ENCODE measurements at regions not wholly inside any gene's neighbourhood (a gene's known extent, or its start where the extent isn't known, plus 50 kb on each side); places are given as distances from the start of the nearest gene placed in this dataset.
A peak's percentile ranks its signal among the peaks of the same experiment; 100 is the strongest.

DNA sequence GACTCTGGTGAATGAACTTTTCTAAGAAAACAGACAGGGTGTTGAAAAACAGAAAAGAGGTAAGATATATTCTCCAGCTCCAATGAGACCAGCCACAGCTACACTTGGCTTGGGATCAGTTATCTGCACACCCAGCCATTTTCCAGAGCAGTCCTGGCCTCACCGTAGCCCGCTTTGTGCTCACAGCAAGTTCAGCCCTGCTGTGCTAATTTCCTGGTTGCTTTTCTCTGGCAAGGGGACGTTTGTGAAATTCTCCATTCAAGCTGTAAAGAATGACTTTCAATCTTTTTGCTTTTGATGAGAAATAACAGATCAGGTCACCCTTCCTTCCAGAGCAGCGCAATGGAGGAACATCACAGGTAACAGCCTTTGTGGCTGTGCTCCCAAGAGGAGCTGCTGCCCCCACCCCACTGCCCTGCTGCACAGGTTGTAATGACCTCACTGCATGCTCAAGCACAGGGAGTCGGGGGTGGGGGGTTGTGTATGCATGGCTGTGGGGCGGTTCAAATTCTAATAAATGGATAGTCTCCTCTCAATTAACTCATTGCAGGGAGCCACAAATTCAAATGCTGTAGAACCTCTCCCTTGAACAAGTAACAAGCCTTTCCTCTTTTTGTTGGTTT lies 516.6 kb upstream of the NBEA start:
- no peak for DNase-seq

DNA sequence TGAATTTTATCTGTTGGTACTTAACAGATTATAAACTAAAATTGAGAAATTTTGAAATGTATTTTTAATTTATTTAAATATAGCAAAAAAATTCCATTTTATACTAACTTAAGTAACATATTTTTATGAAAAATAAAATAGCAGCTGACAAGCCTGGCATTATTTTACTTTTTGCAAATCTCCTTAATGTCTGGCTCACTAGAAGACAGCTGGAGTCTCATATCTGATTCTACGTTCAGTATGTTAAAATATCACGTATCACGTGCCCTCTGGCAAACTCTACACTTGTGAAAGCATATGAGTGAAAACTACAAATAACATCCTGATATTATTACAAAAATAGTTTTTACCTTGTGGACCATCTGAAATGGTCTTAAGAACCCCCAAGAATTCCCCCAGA lies 513.2 kb upstream of the NBEA start:
- DNase-seq, result no peak

DNA sequence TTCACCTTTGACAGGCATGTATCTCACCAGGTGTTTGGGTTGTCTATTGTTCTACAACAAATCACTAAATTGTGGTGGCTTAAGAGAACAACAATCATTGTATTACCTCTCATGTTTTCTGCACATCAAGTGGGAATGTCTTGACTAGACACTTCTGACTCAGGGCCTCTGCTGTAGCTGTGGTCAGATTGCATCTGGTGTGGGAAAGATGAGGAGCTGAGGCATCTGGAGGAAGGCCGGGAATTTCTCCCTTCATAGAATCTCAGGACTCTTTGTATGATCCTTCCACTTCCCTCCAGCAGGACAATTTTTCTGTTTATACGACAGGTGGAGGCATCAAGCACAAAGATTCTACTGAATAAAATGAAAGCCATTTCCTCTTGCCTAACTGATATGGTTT lies 511.8 kb upstream of the NBEA start:
- no peak for DNase-seq

DNA sequence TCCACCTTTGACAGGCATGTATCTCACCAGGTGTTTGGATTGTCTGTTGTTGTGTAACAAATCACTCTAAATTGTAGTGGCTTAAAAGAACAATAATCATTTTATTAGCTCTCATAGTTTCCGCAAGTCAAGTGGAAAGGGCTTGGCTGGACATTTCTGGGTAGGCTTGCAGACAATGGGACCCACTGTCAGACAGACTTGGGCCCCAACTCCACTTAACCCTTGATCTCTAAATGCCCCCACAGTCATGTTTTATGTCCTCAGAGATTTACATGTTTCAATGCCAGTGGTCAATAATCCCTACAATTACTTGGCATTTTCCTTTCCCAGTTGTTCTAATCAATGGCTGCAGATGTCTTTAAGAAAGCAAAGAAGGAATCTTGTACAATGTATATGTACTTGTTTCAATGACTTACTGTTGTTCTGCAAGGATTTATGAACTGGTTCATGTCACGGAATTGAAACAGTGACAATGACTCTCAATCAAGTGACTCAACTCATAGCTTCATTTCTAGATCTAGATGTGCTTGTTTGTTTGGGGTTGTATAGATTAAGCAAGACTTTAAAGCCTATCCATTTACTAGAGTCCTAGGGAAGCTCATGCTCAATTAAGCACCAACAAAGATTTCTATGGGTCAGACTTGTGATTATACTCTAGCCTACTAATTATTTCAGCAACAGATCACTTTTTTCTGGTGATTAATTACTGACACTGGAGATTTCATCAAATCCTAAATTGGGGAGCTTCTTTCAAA lies 510.1 kb upstream of the NBEA start:
- no peak for DNase-seq

DNA sequence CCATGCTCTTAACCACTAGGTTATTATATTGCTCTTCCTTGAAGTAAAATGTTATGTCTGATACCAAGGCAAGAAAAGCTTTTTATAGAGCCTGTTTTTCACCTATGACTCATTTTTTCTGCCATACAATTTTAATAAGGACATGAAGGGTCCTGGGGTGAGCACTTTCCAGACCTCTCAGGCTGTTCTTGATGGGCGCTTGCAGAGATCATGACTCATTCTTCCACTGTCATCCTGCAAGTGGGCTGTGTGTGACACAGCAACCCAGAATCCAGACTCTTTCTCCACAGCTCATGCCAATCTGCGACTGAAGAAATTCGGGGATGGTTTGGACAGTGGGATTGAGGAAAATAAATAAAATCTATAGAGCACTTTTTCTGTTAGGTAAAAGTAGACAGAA lies 506.7 kb upstream of the NBEA start:
- DNase-seq, result no peak

DNA sequence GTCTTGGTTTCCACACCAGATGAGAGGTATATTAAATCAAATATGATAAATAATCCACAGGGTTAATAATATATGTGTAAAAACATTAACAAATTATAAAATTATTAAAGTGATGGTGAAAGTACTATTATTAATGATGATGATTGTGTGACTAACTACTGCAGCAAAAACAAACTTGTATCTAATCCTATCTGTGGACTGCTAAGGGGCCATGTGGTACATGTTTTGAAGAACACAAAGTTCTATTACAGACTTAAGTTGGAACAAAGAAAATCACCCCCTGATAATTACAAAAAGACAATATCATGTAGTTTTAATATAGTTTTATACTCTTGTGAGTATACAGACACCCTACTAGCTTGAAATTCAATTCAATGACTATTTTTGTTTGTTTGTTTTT lies 504.2 kb upstream of the NBEA start:
- DNase-seq, result no peak

DNA sequence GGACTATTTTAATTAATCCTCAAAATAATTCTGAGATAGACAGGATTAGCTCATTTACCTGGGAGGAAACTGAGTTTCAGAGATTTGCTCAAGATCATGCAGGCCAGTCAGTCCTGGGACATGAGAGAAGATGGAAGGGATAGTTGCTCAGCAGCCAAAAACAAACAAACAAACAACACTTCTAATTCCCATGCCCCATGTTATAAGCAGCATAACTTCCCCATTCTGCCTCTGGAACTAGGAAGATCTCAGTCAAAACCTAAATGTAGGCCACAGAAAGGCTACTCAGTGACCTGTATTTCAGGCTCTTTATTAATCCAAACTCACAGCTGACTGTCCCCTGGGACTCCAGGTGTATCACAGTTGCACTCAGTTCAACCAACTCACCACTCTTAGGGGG lies 489.2 kb upstream of the NBEA start:
- DNase-seq, result no peak

DNA sequence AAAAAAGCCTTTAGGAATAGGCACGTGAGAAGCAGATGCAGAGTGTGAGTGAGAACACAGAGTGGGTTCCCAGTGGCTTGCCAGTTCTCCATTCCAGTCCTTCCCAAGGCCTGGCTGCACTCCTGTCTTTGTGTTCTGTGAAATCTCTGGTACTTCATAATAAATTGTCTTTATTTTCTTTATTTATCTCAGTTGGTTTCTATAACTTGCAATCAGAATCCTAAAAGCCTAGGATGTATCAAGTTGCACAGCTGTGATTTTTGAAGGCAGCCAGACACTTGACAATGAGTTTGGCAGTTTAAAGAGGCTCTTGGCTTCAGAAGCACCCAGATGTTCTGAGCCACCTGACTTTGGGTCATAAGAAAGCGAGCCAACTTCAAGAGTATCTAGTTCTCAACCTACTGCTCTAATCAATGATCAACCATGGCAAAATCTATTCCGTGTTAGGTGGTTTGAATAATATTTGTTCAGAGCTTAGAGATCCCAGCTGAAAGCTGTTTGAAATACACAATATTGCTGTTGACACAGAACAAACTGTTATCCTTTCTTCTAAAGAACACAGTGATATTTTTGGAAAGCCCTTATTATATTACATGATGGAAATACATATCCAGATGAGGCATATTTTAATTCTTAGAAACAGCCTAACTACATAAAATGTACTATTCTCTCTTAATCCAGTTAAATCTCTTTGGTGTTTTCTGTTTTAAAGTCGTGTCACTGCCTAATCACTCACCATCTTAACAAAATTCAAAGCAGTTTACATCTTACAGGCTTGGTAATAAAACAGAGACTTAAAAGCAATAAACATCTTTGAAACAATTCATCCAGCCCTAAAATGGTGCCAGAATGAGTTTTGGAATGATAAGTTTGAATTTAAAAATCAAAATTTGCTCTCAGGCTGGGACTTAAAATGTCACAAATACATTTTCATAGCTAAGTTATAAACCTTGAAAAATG lies 483.0 kb upstream of the NBEA start:
- DNase-seq, result peak; percentile 49

DNA sequence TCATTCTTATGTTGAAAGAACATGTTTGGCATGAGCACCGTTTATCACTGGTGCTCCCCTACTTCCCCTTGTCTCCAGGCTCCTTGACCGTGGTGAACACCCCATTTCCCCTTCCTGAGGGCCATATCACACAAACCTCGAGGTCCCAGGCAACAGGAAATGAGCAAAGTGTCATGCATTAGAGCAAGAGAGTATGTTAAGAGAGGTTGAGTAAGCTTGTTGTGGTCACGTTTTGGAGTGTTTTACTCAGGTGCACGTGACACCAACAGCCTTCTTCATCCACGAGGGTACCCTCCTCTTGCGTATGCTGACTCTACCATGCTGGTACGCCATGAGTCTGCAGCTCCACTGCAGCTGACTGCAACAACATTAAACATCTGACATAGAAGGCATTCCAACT lies 482.2 kb upstream of the NBEA start:
- DNase-seq, result no peak

DNA sequence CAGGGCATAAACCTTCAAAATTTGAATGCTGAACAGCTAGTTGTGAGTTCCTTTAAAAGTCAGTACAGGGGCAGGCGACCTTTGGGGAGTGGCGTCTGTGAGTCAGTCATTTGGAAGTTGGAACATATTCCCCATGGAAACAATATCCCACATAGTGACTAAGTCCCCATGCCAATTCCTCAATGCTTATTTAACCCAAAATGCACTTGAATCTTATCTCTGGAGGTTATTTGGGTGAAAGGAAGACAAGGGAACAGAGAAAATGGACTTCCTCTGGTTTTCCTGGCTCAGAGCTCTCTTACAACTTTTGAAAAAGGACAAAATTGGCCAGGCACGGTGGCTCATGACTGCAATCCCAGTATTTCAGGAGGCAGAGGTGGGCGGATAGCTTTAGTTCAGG lies 479.2 kb upstream of the NBEA start:
- DNase-seq, result no peak

DNA sequence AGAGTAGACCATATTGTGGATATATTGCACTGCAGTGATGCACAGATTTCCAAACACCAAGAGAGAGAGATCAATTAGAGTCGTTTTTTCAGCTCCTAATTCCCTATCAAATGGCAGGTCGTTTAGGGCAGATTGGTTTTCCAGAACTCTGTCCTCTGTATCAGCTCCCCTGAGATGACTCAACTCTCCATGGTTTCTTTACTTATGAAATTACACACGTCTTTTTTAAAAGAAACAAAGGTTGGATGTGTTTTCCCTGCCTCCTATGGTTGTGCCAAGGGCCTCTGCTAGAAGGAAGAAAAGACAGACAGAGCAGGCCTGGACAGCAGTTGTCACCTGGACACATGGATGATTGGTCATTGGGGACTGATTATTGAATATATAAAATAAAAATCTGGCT lies 478.1 kb upstream of the NBEA start:
- DNase-seq, result no peak

DNA sequence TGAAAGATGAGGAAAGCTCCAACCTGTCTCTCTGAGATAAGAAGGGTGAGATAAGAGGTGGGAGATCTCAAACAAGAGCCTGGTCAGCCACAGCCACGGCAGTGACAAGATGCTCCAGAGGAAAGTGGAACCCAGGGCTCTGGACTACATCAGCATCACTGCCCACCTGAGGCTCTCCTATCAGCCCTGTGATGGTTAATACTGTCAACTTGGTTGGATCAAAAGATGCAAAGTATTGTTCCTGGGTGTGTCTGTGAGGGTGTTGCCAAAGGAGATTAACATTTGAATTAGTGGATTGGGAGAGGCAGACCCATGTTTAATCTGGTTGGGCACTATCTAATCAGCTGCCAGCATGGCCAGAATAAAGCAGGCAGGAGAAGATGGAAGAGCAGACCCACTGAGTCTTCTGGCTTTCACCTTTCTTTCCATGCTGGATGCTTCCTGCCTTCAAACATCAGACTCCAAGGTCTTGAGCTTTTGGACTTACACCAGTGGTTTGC lies 476.6 kb upstream of the NBEA start:
- no peak for DNase-seq

DNA sequence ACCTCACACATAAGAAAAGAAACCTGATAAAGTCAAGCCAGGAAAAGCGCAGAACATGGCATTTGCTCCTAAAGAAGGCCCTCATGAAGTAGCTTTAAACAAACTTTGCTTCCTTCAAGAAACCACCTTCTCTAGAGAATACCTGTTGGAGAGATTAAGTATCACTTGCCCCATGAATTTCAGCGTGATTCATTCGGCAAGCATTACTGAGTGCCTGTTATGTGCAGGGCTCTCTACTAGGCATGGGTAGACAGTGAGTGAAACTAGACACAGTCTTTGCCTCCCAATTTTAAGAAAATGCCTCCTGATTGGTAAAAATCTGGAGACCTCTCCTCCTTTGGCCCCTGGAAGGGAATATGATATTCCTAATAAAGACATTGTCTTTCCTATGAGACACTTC lies 475.8 kb upstream of the NBEA start:
- DNase-seq, result no peak

DNA sequence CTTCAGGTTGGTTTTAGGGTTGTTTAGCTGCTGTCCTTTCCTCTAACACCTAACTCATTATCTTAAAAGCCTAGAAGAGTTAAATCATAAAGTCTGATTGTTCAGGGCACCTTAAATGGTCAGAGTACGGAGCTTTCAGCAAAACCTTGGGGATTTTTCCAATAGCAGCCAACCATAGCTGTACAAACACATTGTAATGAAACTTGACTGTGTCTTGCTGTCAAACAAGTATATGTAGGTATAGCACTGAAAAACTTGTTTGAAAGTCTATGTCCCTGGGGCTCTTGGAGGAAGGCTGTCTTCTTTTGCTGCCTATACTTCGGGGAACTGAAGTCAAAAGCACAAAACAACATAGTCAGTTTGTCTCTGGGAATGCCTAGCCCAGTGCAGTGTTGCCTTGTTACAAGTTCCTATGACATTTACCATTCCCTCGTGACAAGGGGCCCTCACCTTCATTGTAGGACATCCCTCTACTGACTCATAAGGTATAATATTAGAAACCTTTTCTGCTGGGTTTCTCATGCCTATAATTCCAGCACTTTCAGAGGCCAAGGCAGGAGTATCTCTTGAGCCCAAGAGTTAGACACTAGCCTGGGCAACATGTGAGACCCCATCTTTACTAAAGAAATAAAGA lies 474.5 kb upstream of the NBEA start:
- DNase-seq, result no peak

DNA sequence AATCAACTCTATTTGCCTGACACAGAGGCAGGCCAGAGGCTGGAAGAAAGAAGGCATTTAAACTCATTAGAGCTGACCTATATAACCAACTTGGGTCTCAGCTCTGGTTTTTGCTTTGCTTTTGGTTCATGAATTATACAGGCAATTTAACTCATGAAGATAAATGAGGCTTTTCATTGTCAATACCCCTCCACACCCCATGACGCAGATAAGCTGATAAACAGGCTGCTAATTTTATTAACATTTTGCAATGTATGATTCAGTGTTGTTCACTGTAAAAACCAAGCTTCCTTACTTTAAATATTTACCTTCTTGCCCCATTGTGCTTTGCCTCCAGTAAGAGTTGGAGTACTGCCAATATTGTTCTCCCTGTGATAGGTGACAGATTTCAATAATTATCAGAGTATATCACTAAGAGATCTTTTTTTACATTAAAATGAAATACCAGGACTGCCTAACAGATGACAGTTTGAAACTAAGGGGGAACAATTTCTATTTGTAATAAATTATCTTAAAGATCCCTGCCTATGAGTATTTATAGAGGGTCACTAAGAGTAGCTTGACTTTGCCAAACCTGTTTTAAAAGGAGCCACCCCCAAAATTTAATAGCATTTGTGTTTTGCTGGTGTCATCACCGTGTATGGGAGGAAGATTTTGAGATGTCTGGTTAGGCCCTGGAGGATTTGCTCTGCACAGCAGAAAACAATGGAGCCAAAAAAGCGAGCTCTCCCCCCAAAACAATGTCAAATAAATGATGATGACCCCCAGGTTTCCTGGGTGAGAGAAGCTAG lies 472.7 kb upstream of the NBEA start:
- no peak for DNase-seq

DNA sequence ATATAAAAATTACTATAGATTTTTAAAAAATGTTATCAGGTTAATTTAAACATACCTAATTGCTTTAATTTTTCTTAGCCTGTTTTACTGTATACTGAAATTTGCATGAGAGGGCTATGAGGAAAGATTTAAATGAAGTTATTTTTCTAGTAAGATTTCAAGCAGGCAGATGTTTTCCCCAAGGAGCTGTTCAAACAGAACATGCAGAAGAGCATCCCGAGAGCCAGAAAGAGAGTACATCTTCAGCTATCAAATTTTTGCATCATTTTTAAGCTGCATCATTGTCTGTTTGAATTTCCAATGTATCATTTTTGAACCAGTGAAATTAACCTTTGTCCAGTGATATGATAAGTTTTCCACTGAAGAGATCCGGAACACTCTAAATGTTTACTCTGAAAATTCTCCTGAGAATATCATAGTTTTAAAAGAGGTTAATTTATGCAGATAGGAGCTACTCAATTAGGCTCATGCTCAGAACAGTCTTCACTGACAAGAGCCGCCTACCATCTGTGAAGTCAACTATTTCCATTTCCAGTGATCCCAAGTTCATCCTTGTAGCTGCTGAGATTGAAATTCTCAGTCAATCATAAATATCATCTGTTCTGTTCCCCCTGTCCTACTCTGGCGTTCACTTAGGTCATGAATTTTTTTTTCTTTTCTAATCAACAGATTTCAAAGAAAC lies 467.7 kb upstream of the NBEA start:
- no peak for DNase-seq

DNA sequence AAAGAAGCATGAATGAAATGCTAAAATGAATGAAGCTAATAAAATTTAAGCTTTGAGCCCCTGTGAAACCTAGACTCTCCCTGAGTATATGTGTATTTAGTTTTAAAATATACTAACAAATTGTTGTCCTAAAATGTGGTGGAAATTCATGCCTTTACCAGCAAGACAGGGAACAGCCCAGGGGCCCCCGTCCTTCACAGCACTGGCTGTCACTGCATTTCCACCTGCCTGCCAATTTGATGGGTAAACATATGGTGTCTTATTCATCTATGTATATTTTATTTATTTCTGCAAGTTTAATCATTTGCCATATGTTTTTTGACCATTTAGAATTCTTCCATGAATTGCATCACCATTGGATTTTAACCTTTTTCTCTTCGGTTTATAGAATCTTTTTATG lies 463.7 kb upstream of the NBEA start:
- DNase-seq, result no peak

DNA sequence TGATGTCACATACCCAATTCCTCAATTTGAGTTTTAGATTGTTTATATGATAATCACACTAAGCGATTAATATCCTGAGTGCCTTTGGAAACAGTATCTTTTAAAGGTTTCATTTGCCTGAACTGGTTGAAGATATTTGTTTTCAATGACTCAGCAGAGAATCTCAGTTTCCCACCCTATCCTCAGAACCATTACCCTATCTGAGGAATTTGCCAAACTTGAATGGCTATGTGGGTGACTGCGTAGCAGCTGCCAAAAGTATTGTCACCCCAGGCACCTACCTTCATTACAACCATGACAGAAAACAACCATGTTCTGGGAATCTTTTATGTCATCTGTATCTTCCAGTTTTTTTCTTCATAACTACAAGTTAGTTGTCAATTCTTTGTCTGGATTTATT lies 440.1 kb upstream of the NBEA start:
- no peak for DNase-seq

DNA sequence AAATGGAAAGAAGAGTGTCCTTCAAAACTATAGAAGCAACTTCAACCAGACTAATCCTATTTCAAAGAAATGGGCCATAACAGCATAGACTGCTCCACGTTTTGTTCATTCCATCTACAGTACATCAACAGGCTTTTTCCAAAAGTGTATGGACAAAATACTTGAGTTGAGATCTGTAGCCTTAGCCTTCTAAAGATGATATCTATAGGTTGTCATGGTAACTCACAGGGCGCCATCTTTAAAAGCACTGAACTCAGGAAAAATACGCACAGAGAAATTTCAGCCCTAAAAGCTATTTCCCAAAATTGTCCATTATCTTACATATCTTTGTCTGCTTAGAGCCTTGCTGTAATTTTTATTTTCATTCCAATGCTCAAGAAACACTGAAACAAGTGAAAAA lies 439.4 kb upstream of the NBEA start:
- peak; percentile 15 for DNase-seq

DNA sequence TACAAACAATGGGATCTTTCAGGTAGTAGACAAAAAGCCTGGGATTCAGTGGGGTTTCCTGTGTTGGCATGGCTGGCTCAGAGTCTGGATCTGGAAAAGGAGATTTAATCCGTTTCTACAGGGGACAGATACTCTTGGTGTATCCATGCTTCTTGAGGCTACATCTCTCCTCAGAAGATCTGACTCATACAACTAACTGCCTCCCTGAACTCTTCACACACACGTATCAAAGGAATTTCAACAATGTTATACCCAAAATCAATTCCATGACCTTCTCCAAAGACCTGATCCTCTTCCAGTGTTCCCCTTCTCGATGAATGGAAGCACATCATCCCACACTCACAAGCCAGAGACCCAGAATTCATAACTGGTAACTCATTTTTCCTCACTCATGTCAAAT lies 435.3 kb upstream of the NBEA start:
- DNase-seq, result no peak

DNA sequence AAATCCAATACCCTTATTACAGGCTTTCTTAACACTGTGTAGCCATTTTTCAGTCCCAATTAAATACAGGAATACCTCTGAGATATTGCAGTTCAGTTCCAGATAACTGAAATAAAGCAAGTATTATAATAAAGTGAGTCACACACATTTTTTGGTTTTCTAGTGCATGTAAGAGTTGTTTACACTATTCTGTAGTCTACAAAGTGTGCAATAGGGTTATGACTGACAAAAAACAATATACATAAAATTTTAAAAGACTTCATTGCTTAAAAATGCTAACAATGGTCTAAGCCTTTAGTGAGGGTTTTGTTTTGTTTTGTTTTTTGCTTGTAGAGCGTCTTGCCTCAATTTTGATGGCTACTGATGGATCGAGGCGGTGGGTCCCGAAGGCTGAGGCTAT lies 434.4 kb upstream of the NBEA start:
- DNase-seq, result no peak

DNA sequence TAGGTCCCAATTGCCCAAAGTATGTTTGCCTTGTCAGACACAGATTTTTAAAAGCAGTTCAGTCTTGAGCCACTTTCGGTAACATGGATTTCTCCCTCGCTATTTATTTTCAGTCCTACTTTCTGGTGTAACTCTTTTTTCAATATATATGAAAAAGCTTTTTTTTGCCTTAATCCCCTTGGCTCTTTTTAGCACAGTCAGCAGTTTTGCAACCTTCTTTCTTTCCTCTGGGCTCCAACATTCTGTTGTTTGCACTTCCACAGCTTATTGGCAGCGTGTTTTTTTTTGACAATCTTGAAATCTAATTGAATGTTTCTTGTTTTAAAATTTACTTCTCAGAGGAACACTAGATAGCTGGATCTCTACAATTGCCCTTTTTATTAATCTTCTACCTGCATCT lies 429.3 kb upstream of the NBEA start:
- no peak for DNase-seq
